RWPE1 (cell line): ENCODE measurements at regions not wholly inside any gene's neighbourhood (a gene's known extent, or its start where the extent isn't known, plus 50 kb on each side); places are given as distances from the start of the nearest gene placed in this dataset.

ENCODE experiments used
- CTCF ChIA-PET: fragments of 350-600 bp; sonication (Branson Sonifier 250); formaldehyde crosslinking; extraction: SDS; loops from one replicate; lab custom pipeline; 2021; lab: Yijun Ruan, JAX
- POLR2A ChIA-PET: fragments of 400-600 bp; formaldehyde crosslinking; extraction: SDS; loops from one replicate; lab custom pipeline; 2020; ENCODE audit warnings: antibody characterized with exemption; ENCODE audit not compliant: low non-redundant PET; lab: Yijun Ruan, JAX
- DNase-seq: peaks from one replicate; pipeline ENCODE4 v3.0.0; 2012; ENCODE audit warnings: low spot score
- H3K27ac ChIP-seq: fragments of 450-650 bp; 2 replicates; pipeline ENCODE4 v1.5.1; 2017
- CTCF ChIP-seq: fragments of 450-650 bp; conservative IDR thresholded peaks from 2 replicates; pipeline ENCODE4 v1.5.1; 2017; ENCODE audit warnings: low read depth, mild to moderate bottlenecking

- TF ChIP-seq CTCF, result no peak
- no peak for DNase-seq
- POLR2A ChIA-PET, result no interaction called here
- no peak overlapping the region for H3K27ac ChIP-seq
- CTCF ChIA-PET, result interaction anchor here (0.6 kb wide), 2 partner anchors 41 to 111 kb away, joined by 3 read pairs; no protein-coding TSS in a partner anchor
These were observed 66.2 kb upstream of the CTDP1 start for GRCh38 chr18:79613186-79613931.

- no peak overlapping the region for H3K27ac ChIP-seq
- POLR2A ChIA-PET, result no interaction called here
- DNase-seq, result no peak
- CTCF ChIA-PET, result no interaction called here
- TF ChIP-seq CTCF, result no peak
These were observed 65.2 kb upstream of the CTDP1 start for GRCh38 chr18:79614211-79614955.

GRCh38 chr18:79615091-79615490 is 64.5 kb upstream of the CTDP1 start:
- no peak overlapping the region for H3K27ac ChIP-seq
- TF ChIP-seq CTCF, result no peak
- no peak for DNase-seq
- POLR2A ChIA-PET, result no interaction called here
- CTCF ChIA-PET, result interaction anchor here (0.6 kb wide), 1 partner anchor 463 kb away, joined by 5 read pairs; no protein-coding TSS in a partner anchor

DNA sequence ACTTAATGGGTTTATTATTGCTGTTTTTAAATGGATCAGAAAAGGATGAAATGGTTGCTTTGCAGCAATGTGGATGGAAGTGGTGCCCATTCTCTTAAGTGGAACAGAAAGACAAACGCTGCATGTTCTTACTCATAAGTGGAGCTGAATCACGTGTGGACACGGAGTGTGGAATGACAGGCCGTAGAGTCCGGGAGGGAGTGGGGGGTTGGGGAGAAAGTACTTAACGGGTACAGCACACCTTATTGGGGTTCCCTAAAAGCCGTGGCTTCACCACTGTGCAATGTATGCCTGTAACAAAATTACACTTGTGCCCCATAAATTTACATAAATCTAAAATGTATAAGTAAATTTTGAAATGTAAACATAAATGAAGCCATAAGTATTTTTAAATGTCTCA is 64.0 kb upstream of the CTDP1 start:
- TF ChIP-seq CTCF, result no peak
- DNase-seq, result no peak
- no peak overlapping the region for H3K27ac ChIP-seq
- POLR2A ChIA-PET, result no interaction called here
- CTCF ChIA-PET, result interaction anchor here (0.6 kb wide), 1 partner anchor 462 kb away, joined by 5 read pairs; no protein-coding TSS in a partner anchor

- POLR2A ChIA-PET, result no interaction called here
- no peak for TF ChIP-seq CTCF
- no peak overlapping the region; the same call in 1 of the 2 replicates for H3K27ac ChIP-seq
- CTCF ChIA-PET, result interaction anchor here (0.5 kb wide), 1 partner anchor 9 kb away, joined by 3 read pairs; no protein-coding TSS in a partner anchor
- peak; percentile 58 for DNase-seq
These were observed 62.7 kb upstream of the CTDP1 start for GRCh38 chr18:79616651-79617510.
